Astrocyte (in vitro differentiated cells and primary cell): ENCODE measurements at regions not wholly inside any gene's neighbourhood (a gene's known extent, or its start where the extent isn't known, plus 50 kb on each side); places are given as distances from the start of the nearest gene placed in this dataset.
"Not testable (repeated sequence)": the region's sequence is repeated elsewhere in the genome, so short reads cannot be mapped to it uniquely, and the experiment has no call there.

Experiments
- EZH2 ChIP-seq: IDR thresholded peaks from 2 replicates; pipeline ENCODE4 v1.6.1; 2012; ENCODE audit warnings: mild to moderate bottlenecking, low read length, inconsistent platforms; ENCODE audit not compliant: insufficient read depth
- TF ChIP-seq, protein P1 (sequence below): IDR thresholded peaks from 2 replicates; pipeline ENCODE4 v1.5.1; 2011; ENCODE audit warnings: low read depth, mild to moderate bottlenecking, inconsistent platforms, low read length, moderate library complexity; ENCODE audit not compliant: insufficient read depth

GRCh38 chr9:65454666-65455065 lies 169.7 kb upstream of the FOXD4L5 start:
- TF ChIP-seq, protein P1, sequence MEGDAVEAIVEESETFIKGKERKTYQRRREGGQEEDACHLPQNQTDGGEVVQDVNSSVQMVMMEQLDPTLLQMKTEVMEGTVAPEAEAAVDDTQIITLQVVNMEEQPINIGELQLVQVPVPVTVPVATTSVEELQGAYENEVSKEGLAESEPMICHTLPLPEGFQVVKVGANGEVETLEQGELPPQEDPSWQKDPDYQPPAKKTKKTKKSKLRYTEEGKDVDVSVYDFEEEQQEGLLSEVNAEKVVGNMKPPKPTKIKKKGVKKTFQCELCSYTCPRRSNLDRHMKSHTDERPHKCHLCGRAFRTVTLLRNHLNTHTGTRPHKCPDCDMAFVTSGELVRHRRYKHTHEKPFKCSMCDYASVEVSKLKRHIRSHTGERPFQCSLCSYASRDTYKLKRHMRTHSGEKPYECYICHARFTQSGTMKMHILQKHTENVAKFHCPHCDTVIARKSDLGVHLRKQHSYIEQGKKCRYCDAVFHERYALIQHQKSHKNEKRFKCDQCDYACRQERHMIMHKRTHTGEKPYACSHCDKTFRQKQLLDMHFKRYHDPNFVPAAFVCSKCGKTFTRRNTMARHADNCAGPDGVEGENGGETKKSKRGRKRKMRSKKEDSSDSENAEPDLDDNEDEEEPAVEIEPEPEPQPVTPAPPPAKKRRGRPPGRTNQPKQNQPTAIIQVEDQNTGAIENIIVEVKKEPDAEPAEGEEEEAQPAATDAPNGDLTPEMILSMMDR, result not testable (repeated sequence)
- not testable (repeated sequence) for TF ChIP-seq EZH2
